ENCODE measurements at regions not wholly inside any gene's neighbourhood (a gene's known extent, or its start where the extent isn't known, plus 50 kb on each side); places are given as distances from the start of the nearest gene placed in this dataset.
"Not testable (repeated sequence)": the region's sequence is repeated elsewhere in the genome, so short reads cannot be mapped to it uniquely, and the experiment has no call there.

DNA sequence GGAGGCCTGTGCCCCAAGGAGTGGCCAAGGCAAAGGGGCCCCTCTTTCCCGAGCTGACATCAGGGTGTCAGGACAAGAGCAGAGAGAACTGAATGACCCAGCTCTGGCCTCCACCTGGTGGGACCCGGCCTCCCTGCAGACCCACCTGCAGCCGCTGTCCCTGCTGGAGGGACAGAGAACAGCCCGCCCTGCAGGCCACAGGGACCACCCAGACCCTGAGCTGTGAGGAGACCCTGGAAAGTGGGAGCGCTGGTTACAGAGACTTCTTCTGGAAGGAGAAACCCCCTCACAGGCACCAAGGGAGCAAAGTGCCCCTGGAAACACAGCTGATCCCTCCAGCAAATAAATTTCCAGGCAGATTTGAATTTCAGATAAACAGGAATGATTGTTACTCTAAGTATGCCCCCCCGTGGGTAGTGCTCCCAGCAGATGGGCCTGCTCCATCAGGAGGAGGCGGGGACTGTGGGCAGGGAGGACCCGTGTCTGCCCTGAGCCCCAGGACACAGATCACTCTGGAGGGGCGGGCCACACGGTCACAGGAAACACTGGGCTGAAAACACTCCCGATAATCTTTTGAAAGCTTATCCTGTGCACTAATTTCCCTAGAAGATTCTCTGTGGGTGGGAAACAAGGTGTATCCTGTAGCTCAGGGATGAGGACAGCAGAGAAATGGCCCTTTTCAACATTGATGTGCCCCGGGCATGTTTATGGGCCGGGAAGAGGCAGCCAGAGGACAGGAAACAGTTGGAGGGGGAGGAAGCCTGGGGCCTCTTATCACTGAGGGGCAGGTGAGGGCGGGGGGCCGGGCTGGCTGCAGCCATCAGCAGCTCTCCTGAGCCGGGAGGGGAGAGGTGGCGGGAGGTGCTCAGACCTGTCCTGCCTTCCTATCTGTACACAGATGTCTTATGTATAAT is 276.0 kb downstream of the ADGRD1 start:
- no peak for DNase-seq (ENCODE audit: low spot score)

DNA sequence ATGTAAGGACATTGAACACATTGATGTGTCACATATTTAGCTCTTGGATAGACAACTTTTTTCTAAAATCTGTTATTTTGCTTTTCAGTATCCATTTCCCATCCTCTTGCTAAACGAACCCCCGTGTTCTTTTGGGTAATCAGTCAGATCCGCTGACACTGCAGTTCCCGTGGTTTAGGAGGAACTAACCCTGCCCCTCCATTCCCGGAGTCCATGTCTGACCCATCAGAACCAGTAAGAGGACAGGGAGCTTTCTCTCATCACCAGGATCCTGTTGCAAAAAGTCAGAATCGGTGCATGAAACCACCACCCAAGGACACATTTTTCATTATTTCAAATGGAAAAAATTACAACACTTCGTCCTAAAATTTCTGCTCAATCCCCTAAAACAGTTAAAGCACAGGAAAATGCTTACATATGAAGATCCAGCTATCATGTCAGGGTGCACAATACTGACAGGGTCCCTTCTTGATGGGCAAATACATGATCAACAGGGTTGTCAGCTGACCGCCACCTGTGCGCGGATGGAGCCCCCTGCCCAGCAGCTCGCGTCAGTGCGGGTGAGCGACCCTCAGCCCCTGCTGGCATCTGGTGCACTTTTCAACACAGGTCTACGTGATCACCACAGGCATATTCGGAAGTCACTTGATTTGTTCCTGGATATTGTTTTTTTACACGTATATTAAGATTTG is 276.8 kb downstream of the ADGRD1 start:
- DNase-seq (ENCODE audit: low spot score) = no peak

DNA sequence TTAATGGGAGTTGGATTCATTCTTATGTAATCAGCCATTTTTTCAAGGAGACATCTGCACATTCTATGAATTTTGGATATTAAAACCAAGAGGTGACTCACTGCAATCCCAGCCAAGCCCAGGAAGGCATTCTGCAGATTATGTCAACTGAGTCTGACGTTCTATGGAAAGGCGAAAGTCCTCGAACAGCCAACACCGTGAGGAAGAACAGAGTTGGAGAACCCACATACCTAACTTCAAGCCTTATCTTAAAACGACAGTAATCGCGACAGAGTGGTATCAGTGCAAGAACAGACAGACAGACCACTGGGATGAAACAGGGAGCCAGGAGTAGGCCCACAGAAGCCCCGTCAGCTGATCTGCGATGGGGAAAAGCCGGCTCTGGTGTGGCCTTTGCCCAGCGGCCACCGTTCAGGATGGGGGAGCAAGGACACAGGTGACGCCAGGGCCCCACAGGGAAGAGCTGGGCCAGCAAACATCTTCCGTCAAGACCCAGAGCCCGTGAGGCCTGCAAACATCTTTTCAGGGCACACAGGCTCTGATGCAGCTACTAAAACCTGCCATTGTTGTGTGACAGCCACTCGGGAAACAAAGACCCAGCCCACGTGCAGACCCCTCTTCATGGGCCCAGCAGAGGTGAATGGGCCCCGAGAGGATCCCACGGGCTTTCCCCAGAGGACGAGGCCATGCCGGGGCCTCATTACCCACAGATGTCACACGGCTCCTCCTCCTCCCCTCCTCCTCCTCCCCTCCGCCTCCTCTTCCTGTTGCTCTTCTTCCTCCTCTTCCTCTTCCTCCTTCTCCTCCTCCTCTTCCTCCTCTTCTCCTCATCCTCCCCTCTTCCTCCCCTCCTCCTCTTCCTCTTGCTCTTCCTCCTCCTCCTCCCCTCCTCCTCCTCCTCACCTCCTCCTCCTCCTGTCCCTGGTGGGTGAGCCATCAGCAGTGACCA is 277.6 kb downstream of the ADGRD1 start:
- DNase-seq (ENCODE audit: low spot score) = no peak

DNA sequence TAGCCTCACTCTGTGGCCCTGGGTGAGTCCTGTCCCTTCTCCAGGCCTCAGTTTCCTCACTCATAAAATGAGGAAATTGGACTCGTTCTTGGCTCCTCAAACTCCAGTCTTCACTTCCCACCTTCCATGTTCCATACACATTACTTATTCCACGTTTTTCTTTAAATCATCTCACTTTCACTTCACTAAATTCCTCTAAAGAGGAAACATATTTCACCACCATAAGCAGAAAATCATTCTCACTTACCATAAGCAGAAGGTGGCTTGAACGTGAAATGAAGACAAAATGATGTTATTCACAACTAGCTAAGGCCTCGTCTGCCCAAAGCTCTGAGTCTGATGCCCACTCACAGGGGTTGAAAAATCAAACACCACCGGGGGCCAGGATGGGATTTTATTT is 278.3 kb downstream of the ADGRD1 start:
- no peak for DNase-seq (ENCODE audit: low spot score)

DNA sequence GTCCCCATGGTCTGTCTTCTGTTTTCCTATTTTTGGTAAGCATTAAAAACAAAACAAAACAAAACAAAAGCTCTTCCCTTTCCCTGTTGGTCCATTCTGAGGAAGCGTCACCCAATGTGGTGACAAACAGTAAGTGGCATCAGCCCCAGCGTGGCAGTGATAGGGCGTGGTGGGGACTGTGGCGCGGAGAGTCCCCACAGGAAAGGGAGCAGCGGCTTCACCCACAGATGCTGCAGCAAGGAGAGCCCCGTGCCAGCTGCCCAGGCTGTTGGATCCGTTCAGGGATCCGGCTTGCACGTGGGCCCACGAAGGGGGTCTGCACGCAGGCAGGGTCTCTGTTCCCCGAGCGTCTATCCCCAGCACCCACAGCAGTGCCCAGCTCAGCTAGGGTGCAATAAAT is 279.2 kb downstream of the ADGRD1 start:
- not testable (repeated sequence) for DNase-seq (ENCODE audit: low spot score)

DNA sequence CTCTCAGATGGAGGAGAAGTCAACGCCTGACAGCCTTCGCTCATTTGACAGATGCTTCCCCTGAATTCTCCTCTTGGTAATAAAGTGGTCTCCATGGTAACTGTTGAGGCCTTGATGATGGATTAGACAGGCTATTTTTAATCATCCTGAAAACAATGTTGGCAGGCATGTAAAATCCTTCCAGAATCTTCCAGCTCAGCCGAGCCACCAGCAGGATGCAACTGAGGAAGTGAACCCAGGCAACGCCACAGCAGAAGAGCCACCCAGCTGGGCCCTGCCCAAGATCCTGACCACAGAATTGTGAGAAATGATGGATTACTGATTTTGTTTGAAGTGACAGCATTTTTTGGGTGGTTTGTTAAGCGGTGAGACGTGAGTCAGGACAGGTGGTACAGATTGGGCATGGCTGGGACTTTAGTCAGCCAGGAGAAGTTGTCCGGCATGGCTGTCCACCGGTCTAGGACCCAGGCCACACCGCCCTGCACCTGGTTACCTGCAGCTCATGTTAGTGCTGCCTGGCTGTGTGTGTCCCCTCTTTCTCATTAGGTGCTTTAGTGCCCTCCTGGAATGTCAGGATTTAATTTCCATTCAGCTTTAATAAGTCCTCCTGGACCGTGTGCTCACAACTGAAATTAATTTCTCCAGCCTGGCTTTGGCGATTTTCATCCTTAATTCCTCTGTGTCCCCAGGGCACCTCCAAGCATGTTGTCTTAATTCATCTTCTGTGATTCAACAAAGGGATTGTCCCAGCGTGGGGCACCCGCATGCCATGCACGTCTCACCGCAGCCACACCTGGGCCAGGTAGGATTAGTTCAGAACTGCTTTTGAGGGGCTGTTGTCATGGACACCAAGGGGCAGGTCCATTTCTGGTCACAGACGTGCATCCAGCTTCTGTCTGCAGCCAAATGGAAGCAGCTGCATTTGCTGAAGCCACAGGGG is 280.4 kb downstream of the ADGRD1 start:
- DNase-seq (ENCODE audit: low spot score) = peak; percentile 68

DNA sequence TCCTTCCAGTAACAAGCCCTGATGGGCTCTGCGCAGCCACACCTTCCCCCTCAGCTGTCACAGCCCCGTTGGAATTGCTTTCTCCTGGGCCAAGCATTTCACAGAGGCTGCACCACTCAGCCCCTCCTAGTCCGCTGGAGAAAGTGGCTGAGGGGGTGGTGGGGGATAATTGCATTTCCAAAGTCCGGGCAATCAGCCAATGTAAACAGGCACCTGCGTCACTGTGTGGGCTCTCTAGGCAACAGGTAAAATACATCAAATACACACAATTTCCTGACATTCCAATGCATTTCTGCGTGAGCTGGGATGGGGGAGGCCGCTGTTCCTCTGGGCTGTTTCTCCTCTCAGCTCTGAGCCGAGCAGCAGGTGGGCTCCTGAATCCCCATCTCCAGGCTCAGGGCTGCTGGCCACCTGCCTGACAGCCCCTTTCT is 281.1 kb downstream of the ADGRD1 start:
- not testable (repeated sequence) for DNase-seq (ENCODE audit: low spot score)

DNA sequence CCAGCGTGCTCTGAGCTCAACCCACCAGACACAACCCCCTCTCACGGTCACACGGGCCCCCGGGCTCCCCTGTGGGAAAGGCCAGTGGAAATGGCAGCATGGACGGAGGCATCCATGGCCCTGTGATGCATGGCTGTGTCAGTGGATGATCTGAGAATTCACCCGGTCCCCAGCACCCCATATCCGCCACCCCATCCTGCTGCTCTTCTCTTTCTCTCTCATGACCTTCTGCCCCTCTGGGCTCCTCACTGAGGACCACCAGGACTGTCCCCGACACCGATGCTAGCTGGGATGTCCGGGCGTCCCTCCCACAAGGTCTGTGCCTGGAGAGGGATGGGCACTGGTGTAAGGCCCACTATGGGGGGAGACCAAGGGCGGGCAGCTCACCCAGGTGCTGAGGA is 282.2 kb downstream of the ADGRD1 start:
- DNase-seq (ENCODE audit: low spot score) = no peak

DNA sequence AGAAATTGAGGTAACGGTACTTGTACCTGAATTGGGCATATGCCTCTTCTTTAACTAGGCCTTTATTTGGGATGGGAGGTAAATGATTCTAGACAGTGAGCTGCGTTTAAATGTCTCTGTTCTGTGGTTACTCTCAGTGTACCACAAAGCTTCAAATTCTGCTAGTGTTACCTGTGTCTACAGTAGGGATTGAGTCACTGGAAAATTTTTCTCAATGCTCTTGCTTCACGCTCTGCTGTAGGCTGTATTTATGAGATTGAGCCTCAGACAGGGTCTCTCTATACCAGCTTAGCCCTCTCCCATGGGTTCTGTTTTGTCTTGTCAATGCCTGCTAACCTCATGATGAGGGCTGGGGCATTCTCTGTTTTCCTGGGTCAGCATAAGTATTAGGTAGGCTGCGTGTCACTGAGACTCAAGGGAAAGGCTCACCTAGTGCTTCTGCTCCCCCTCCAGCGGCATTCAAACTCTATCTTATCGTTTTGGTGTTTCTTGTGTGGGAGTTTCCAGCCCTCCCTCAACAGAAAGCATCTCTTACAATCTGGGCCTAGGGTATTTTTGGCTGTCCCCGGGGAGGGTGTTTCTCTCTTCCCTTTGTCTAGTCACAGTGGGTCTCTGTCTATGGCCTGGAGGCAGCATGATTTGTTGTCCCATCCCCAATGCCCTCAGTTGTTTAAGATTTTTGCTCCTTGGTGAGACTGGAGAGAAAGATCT is 285.8 kb downstream of the ADGRD1 start:
- no peak for DNase-seq (ENCODE audit: low spot score)

DNA sequence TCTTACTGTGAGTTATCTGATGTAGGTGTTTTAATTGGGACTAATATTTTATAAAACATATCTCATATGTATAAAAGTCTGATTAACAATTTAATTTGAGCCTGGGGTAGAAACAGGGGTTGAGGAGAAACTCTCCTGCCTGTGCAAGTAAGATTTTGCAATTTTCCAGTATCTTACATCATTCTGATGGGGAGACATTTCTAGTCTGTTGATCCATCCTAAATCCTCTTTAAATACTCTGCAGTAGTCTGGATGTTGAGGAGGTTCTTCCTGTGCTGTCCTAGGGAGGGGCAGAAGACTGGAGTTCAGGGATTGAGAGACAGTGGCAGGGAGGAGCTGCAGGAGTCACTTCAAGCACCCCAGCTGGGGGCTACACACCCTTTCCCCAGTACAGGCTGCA is 287.8 kb downstream of the ADGRD1 start:
- DNase-seq (ENCODE audit: low spot score) = no peak

DNA sequence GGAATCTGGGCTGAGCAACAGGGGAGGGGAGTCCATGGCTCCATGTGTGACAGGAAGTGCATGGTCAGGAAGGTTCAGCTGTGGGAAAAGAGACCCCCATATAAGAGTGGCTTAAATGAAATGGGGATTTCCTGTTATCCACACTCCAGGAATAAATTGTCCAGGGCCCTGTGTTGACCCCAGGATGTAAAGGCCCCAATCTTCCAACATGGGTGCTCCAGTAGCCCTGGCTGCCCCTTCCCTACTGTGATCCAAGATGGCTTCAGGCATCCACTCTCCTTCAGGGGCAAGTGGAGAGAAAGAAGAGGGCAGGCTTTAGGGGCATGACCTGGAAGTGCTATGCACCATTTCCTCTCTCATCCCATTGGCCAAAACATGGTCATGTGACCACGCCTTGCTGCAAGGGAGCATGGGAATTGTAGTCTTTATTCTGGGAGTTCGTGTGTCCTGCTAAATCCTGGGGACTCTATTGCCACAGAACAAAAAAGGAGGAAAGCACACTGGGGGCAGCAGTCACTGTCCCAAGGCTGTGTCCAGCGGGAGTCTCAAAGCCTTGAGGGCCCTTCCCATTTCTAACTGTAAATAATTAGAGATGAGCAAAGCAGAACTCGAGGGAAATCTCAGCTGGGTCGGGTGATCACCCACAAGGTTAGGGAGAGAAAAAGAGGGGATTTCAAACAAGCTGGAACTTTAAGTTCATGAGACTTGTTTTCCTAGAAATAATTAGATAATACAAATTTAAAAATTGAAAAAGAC is 289.2 kb downstream of the ADGRD1 start:
- peak; percentile 55 for DNase-seq (ENCODE audit: low spot score)

DNA sequence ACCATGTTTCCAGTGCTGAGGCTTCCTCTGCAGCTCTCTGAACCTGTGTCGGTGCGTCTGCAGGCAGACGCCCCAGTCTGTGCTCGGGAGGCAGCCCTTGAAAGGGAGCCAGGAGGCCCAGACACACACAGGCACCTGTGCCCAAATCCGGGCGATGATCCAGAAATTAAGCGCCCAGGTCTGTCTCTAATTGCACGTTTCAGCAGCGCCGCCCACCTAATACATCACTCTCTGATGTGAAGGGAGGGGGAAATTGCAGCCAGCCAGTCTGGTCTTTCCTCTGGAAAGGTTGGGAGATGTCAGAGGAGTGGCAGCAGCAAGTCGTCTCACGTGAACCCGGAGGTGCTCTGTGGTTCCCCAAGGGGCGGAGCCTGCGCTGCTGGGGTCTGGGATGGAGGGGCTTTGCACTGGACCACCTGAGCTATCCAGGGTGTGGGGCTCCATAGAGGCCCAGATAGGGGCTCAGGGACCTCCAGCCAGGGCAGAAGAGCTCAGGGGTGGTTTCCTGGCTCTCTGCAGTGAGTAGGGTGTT is 290.5 kb downstream of the ADGRD1 start:
- DNase-seq (ENCODE audit: low spot score) = not testable (repeated sequence)

DNA sequence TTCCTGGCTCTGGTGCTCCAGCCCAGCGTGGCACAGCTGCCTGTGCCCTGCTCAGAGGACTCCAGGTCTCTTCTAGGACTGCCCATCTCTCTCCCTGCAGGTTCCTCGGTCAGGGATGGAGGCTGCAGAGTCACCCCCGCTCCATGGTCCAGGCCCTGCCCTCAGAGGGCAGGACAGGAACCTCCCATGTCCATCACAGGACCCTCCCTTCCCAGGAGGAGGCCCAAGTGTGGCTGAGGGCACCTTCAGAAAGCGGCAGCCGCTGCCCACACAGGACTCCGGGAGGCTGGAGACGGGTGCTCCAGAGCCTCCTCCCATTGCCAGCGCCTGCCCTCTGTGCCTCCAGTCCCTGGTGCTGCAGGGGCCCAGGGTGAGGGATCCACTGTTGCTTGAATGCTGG is 291.5 kb downstream of the ADGRD1 start:
- not testable (repeated sequence) for DNase-seq (ENCODE audit: low spot score)

DNA sequence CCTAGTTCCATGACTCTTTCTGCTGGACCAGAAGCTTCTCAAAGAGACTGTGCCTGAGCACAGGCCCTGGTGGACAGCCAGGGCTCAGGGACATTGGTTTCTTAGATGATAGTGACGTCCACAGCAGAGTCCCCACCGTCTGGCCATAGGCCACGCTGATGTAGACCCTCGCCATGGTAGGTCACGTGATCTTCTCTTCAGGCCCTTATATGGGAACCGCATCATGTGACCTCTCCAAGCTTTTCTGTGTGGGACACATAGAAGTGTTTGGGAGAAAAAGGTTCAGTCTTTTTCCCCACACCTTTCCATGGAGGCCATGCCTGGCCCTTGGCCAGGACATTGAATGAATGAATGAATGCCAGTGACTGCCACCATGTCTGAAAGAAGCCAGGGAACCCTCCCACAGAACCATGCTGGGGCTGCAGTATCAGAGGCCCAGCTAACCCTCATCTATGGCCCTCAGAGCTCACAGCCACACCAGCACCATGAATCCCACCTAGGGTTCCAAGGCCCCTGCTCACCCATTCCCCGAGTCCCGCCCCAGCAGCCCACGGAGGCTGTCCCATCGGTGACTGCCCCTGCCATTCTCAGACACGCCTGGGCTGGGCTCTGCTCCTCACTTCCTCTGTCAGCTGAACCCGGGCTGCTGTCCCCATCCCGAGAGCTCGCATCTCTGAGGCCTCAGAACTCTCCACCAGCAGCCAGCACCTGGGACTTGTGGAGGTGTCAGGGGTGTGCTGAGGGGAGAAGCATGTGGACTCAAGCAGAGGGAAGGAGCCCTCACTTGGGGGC is 292.1 kb downstream of the ADGRD1 start:
- no peak for DNase-seq (ENCODE audit: low spot score)

DNA sequence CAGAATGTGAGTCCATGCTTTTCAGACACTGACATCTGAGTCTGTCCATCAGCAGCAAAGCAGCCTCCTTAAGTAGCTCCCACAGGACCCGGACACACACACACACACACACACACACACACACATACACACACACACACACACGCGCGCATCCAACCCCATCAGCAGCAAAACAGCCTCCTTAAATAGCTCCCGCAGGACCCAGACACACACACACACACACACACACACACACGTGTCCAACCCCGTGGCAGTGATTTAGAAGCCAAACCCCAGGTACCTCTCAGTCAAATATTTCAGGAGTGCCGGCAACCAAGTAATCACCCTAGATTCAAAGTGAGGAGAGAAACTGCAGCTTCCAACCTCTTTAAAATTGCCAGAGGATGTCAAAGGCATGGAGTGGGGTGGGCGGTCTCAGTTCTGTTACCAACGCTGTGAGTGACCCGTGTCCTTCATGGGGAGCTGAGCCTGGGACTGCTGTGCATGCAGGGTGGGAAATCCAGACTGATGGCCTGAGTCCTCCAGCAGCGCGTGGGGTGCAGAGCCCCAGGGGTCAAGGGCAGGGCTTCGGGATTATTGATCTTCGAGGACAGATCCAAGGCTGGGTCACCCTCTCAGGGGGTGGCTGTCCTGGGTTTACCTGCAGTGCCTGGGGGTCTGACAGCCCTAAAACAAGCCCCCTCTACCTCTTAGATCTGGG is 293.5 kb downstream of the ADGRD1 start:
- DNase-seq (ENCODE audit: low spot score) = not testable (repeated sequence)

DNA sequence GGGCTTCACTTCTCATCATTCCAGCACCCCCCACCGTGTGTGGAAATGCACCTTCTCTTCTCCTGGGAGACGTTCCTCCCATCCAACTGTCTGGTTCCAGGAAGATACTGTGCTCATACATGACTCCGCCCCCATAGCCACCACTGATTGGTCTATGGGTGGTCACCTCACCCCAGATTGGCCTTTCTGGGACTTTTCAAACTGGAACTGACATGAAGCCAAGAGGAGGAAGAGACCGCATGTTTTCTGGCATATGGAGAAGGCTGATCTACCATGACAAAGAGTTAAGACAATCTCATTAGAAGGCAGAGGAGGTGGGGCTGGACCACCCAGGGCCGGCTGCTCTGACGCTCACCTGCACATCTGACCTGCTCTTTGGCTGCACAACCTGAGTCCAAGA is 294.2 kb downstream of the ADGRD1 start:
- DNase-seq (ENCODE audit: low spot score) = not testable (repeated sequence)

DNA sequence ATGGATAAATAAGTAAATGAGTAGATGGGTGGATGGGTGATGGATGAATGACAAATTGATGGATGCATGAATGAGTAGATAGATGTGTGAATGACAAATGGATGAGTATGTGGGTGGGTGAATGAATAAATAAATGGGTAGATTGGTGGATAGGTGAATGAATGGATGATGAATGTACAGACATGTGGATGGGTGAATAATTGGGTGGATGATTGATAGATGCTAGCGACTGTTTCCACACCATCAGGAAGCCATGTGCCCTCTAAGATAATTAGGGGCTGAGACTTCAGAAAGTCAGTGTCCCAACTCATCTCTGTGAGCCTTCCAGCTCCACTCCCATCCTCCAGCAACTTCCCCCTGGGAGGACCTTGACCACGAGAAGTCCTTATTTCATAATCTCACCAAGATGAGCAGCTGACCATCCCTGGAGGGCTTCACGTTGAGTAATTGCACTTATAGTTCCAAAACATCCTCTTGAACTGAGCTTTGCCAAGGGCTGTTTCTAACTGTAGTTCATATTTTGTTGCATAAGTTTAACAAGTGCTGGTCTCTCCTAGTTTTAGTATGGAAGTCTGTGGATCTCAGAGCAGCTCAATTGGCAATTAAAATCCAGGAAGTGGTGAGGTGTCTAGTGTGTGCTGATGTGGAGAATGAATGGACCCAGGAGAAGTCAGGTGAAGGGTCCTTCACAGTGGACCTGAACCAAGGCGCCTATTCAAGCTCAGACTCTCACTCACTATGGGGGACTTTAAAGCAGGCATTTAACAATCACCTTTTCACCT is 295.7 kb downstream of the ADGRD1 start:
- DNase-seq (ENCODE audit: low spot score) = peak; percentile 93

Data from kidney tubule cell (primary cell).